RKO (cell line): ENCODE measurements at regions not wholly inside any gene's neighbourhood (a gene's known extent, or its start where the extent isn't known, plus 50 kb on each side); places are given as distances from the start of the nearest gene placed in this dataset.

Source experiments
- DNase-seq: peaks from one replicate; pipeline ENCODE4 v3.0.0-alpha.2; 2016; ENCODE audit warnings: low spot score

DNA sequence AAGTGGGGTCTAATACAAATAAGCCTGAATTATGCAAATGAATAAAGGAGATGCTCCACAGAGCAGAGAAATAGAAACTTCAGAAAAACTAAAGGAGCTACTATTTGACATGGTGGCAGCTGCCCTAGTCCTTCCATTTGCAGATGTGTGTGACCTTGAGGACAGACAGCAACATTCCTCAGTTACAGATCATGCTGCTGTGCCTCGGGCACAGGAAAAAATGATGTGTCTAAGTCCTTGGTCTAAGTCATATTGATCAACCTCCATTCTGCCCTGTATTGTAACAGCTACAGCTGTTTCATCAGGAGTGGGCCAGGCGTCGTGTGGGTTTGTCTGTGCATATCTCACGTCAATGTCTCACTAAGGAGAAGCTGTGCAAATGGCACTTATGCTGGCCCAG lies 710.4 kb downstream of the TNS3 start:
- DNase-seq = no peak

- DNase-seq = no peak
These were observed 717.2 kb downstream of the TNS3 start for GRCh38 chr7:46864716-46865115.

GRCh38 chr7:46859963-46860475 lies 721.9 kb downstream of the TNS3 start:
- DNase-seq = peak; percentile 16

GRCh38 chr7:46855851-46856250 lies 726.1 kb downstream of the TNS3 start:
- no peak for DNase-seq

DNA sequence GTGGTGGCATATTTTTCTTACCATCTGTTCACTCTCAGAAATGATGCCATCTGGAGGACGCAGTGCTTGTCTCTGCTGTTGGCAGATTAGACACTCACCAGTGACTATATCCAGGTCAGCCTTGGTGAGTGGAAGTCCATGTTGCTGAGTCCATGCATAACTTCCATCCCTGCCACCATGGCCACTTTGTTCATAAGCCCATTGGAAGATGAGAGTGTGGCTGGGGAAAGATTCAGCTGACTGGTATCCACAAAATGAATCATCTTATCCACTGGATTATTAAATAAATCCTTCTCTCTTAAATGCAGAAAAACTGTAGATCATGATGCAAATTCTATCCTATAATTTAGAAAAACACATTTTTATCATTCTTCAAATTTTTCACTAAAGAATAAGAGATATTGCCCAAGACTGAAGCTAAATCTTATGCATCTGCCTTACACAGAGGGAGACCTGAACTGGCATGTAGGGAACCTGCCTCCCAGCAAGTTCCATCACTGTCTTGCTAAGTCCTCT lies 726.9 kb downstream of the TNS3 start:
- DNase-seq = no peak

DNA sequence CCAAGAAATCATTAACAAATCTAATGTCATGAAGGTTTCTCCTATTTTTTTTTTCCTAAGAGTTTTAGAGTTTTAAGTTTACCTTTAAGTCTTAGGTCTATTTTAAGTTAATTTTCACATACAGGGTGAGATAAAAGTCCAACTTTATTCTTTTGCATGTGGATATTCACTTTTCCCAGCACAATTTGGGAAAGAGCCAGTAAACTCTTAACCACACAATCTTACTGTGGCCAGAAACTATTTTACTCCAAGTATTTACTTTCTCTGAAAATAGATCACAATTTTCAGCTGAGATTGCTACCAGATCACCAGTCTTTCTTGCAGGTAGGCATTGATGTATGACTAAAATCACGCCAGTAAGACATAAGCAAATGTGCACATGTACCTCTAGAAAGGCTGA lies 728.5 kb downstream of the TNS3 start:
- DNase-seq = no peak

DNA sequence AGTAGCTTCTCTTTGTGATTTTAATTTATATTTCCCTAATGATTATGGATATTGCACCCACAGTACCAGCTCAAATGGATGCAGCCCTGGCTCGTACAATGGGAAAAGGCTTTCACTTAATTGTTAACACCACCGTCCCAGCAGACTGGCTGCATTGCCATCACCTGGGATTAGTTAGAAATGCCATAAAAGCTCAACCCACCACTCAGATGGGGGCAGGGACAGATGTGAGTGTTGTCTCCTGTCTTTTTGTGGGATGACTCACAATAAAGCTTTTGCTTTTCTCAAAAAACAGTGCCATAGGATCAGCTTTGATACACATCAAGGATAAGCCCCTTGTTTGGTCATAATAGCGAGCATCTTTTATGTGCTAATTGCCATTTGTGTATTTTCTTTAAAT lies 729.1 kb downstream of the TNS3 start:
- DNase-seq = no peak

- peak; percentile 7 for DNase-seq
These were observed 731.2 kb downstream of the TNS3 start for GRCh38 chr7:46850563-46851330.

GRCh38 chr7:46848944-46849343 lies 733.0 kb downstream of the TNS3 start:
- DNase-seq = no peak

DNA sequence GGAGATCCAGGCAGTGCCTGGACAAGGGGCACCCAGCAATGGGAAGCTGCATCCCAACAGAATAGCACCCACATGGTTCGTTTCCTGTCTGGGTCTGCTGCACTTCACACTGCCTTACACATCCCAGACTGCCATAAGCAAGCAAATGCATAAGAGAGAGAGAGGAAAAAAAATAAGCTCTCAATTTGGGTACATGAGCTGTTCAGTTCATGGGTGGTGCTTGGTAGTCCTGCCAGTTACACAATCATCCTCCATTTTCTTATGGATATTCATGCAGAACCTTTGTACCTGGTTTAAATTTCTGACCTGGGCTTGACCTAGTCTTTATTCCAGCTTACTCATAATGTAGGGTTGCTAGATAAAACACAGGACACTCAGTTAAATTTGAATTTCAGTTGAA lies 733.6 kb downstream of the TNS3 start:
- DNase-seq = no peak

DNA sequence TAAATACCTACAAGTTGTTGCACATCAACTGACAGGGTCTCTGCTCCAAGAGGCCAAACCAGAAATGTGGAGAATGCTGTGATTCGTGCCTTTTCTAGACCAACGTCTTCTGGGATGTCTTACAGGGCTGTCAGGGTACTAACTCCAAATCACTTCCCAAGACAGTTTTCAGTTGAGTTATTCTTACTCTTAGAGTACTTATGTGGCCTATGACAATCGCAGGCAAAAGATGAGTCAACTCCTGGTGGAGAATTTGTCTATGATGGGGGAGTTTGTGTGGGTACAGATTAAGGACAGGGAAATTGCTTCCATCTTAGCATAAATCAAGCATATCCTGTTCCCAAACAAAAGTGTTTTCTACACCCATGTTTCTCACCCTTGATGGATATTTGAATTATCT lies 734.8 kb downstream of the TNS3 start:
- no peak for DNase-seq

GRCh38 chr7:46844486-46844885 lies 737.4 kb downstream of the TNS3 start:
- DNase-seq = no peak

GRCh38 chr7:46841248-46841647 lies 740.7 kb downstream of the TNS3 start:
- no peak for DNase-seq

DNA sequence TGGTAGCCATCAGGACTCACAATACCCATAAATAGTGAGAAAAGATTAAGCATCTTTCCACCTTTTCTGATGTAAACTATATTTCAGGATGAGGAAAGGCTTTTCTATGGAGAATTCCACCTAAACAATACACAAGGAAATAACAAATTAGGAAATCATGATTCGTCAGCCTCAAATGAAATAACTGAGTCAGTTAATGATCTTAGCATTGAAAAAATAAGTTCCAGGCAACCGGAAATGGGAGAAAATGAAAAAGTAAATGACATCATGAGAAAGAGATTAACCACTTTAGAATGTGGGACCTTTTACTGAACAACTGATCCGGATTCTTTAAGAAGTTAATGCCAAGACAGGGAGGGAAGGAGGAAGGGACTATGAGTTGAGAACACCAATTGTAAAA lies 742.3 kb downstream of the TNS3 start:
- no peak for DNase-seq

GRCh38 chr7:46838463-46838862 lies 743.4 kb downstream of the TNS3 start:
- DNase-seq = no peak

GRCh38 chr7:46835556-46835955 lies 746.4 kb downstream of the TNS3 start:
- DNase-seq = no peak

- DNase-seq = no peak
These were observed 747.0 kb downstream of the TNS3 start for GRCh38 chr7:46834921-46835320.

DNA sequence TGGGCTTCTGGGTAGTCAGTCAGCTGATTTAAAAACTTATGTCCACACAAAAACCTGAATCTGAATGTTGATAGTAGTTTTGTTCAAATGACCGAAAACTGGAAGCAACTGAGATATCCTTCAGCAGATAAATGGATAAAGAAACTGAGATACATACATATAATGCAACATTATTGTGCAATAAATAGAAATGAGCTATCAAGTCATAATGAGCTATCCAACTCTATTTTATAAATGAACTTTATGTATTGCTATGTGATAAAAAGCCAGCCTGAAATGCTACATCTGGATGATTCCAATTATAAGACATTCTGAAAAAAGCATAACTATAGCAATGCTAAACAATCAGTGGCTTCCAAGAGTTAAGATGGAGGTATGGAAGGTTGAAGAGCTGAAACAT lies 748.7 kb downstream of the TNS3 start:
- no peak for DNase-seq

- no peak for DNase-seq
These were observed 749.8 kb downstream of the TNS3 start for GRCh38 chr7:46832136-46832535.

GRCh38 chr7:46819819-46820218 lies 762.1 kb downstream of the TNS3 start:
- DNase-seq = no peak

GRCh38 chr7:46814516-46815250 lies 767.2 kb downstream of the TNS3 start:
- DNase-seq = no peak

DNA sequence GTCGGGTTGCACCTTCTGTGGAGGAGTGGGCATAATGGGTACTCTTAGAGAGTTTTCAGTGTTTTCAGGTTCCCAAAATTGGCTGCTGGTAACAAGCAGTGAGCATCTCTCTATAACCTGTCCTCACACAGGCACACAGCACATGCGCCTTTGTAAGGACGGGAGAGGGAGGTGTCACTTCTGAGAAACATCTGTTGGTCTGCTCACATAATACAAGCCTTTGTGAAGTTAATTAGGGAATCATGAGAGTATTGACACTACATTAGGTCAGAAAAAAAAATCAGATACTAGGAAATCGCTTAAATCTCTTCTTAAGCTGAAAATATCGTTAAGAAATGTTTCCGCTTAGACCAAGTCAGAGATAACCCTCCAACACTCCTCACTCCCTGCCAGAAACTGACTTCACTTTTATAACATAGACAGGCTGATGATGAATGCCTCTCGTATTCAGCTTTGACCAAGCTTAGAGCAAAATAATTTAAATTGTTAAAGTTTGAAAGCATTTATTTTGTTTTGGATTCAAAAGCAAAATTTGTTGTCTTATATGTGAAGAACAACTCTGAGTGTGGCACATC lies 769.7 kb downstream of the TNS3 start:
- DNase-seq = no peak

GRCh38 chr7:46811529-46811928 lies 770.4 kb downstream of the TNS3 start:
- no peak for DNase-seq
